ENCODE measurements at regions not wholly inside any gene's neighbourhood (a gene's known extent, or its start where the extent isn't known, plus 50 kb on each side); places are given as distances from the start of the nearest gene placed in this dataset.
"Not testable (repeated sequence)": the region's sequence is repeated elsewhere in the genome, so short reads cannot be mapped to it uniquely, and the experiment has no call there.

- DNase-seq (ENCODE audit: low read depth) = no peak
Measured at GRCh38 chr22:26806445-26807175, 149.2 kb downstream of the MIAT start.

DNA sequence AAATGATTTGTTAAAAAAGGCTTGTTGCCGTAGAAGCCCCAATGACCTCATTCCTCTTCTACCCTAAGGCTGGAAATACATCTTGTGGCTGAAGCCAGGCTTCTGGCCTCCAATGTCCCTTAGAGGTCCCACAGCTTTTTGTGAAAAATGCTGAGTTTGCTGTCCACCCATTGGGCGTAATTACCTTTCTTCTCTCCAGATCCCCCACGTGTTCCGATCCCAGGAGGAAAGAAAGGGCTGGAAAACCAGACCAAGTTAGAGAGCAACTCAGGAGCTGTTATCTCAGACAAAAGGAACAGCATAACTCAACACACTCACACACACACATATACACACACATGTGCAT is 154.2 kb downstream of the MIAT start:
- DNase-seq (ENCODE audit: low read depth) = no peak

DNA sequence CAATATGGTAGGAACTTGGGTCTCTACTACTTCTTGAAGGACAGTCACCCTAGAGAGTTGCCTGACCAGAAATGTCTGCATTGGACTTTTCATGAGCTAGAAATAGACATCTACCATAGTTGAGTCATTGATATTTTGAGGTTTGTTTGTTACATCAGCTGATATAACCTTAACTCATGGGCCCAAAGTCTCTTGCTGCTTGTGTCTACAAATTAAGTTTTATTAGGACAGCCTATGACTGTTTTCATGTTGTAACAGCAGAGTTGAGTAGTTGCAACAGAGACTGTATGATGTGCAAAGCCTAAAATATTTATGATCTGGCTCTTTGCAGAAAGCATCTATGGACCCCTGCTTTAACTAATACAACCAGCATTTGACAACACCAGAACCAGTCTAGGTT is 155.3 kb downstream of the MIAT start:
- peak; percentile 8 for DNase-seq (ENCODE audit: low read depth)

DNA sequence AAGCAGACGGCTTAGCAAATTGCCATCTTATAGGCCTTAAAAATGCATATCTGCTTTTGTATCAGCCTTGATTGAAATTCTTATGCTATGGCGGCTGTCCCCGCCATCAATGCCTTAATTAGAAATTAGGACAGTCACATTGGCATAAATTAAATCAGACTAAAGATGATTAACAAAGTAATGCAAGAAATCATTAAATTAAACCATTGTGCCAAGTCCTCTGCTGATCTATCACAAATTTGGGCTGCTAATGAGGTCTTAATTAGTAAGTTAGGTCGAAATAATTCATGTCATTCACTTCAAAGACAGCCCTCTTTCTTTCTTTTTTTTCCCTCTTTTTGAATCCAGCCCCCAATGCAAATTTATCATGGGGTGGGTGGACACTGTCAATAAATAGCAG is 159.3 kb downstream of the MIAT start:
- DNase-seq (ENCODE audit: low read depth) = no peak

DNA sequence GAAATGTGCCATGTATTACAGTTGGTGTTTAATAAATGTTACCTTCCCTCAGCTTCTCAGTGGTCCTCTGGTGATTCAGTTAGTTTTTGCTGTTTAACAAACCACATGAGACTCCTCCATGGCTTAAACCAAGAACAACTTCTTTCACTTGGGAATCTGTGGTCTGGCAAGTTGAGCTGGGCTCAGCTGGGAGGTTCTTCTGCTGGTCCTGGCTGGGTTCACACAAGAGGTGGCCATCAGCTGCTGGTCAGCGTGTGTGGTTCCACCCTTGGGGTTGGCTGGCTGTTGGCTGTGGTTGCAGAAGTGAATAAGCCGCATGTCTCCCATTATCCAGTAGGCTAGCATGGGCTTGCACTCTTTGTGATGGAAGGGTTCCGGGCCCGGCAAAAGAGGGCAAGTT is 160.5 kb downstream of the MIAT start:
- DNase-seq (ENCODE audit: low read depth) = no peak

- DNase-seq (ENCODE audit: low read depth) = no peak
Measured at GRCh38 chr22:26821854-26822253, 164.5 kb downstream of the MIAT start.

- DNase-seq (ENCODE audit: low read depth) = no peak
Measured at GRCh38 chr22:26822313-26822712, 164.9 kb downstream of the MIAT start.

DNA sequence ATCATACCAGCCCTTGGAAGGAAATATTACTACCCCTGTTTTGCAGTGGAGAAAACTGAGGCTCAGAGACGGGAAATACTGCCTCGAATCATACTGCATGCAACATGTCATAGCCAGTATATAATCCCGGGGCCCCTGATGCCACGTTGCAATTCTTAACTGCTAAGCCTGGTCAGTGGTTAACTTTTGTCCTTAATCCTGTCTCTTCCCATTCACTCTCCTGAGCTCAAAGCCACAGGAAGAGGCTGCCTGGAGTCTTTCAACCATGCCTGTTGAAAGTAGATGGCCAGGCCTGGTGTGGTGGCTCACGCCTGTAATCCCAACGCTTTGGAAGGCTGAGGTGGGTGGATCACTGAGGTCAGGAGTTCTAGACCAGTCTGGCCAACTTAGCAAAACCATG is 166.6 kb downstream of the MIAT start:
- DNase-seq (ENCODE audit: low read depth) = no peak

GRCh38 chr22:26825960-26826935 is 168.9 kb downstream of the MIAT start:
- DNase-seq (ENCODE audit: low read depth) = no peak

GRCh38 chr22:26827611-26828010 is 170.2 kb downstream of the MIAT start:
- no peak for DNase-seq (ENCODE audit: low read depth)

GRCh38 chr22:26828311-26828710 is 170.9 kb downstream of the MIAT start:
- DNase-seq (ENCODE audit: low read depth) = no peak

GRCh38 chr22:26830837-26831236 is 173.4 kb downstream of the MIAT start:
- no peak for DNase-seq (ENCODE audit: low read depth)

DNA sequence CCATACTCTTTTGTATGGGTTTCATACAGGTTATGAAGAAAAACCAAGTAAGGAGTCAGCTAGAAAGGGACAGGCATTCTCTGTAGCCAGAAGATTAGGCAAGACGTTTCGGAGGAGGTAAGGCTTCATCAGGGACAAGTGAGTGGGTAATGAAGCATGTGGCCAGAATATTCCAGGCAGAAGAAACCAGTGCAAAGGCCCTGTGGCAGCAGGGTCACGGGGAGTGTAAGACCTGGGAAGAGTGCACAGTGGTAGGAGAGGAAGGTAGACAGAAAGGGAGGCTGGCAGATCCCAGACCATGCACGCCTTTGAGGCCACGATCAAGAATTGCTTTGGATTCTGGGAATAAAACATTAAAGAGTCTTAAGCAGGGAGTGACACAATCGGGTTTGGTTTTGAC is 177.6 kb downstream of the MIAT start:
- no peak for DNase-seq (ENCODE audit: low read depth)

DNA sequence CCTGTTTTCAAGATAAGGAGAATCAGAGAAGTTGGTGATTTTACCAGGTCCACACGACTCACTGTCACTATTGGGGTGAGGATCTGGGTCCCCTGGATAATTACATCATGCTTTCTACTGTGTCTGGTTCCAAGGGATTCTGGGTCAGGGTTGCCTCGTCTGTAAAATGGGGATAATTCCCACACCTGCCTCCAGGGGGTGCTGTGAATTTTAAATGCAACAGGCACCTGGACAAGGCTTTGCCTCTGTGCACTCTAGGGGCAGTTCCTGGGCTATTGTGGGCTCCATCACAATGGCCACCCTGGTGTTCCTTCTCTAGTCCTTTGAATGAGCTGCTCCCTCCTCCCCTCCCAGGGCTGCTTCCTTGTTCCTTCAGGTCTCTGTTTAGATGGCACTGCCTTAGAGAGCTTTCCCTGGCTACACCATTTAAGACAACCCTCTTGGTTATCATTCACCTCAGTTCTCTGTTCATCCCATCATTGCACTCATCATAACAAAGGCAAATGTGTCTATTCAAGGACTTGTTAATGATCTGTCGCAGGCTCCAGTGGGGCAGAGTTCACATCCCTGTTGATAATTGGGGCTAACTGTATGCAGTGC is 178.6 kb downstream of the MIAT start:
- peak; percentile 12 for DNase-seq (ENCODE audit: low read depth)

- DNase-seq (ENCODE audit: low read depth) = no peak
Measured at GRCh38 chr22:26837784-26838470, 180.5 kb downstream of the MIAT start.

- no peak for DNase-seq (ENCODE audit: low read depth)
Measured at GRCh38 chr22:26838471-26838825, 181.1 kb downstream of the MIAT start.

DNA sequence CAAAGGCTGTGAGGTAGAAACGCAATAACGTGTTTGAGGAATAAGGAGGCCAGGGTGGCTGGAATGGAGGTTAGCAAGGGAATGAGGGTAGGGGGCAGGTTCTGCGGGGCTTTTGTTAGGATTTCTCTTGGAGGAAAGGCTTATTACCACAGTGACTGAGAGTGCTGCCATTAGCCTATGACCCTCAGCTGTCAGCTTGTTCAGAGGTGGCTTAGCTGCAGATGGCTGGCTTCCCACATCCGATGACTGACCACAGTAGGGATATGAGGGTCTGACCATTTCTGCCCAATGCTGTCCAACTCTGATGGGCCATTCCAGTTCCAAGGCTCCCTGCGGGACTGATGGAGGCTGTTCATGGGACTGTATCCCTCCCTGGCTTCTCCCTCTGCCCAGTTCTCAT is 181.8 kb downstream of the MIAT start:
- DNase-seq (ENCODE audit: low read depth) = no peak

DNA sequence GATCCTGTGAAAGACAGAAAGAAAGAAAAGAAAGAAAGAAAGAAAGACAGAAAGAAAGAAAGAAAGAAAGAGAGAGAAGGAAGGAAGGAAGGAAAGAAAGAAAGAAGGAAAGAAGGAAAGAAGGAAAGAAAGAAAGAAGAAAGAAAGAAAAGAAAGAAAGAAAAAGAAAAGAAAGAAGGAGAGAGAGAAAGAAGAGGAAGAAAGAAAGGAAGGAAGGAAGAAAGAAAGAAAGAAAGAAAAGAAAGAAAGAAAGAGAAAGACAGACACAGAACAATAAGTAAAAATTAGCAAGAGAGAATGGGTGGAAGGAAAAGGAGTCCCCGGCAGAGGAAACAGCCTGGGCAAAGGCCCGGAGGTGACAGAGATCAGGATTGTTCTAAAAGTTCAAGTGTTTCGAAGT is 183.4 kb downstream of the MIAT start:
- not testable (repeated sequence) for DNase-seq (ENCODE audit: low read depth)

DNA sequence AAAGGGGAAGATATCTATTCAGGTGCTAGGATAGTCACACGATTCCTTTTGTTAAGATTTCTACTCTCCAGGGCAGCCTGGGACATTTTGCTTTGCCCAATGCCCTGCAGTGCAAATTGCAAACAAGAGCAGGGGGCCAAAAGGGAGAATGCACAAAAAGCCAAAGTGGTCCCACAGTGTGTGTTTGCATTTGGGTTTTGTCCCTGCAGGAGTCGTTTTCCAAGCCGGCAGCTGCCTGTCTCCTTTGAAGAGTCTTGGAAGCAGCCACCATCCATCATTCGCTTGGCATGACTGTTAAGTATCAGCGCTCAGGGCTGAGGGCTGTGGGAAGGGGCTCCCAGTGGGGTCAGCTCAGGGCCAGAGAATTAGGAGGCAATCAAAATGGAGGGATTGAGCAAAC is 184.7 kb downstream of the MIAT start:
- DNase-seq (ENCODE audit: low read depth) = no peak

GRCh38 chr22:26845021-26845743 is 187.8 kb downstream of the MIAT start:
- no peak for DNase-seq (ENCODE audit: low read depth)

GRCh38 chr22:26846076-26846475 is 188.7 kb downstream of the MIAT start:
- DNase-seq (ENCODE audit: low read depth) = no peak

DNA sequence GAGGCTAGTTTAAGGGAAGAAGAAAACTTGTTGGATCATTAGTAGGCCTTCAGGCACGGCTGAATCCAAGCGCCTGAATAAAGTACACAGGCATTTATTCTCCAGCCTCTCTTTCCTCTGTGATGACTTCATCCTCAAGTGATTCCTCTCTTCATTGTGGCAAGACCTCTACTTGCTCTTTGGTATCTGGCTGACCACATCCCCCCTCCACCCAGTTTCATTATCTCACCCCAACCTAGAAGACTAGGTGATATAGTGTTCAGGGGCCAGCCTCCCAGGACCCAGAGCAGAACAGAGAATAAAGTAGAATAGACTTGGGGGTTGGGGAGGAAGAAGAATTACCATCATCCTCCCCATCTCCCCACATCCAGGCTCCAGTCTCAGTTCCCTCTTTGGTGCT is 189.3 kb downstream of the MIAT start:
- no peak for DNase-seq (ENCODE audit: low read depth)
